Ovary (tissue), 7 donors: ENCODE measurements at regions not wholly inside any gene's neighbourhood (a gene's known extent, or its start where the extent isn't known, plus 50 kb on each side); places are given as distances from the start of the nearest gene placed in this dataset.

ENCODE experiments used
- DNase-seq, 5 donors: peaks; one replicate each; pipeline ENCODE4 v3.0.0-alpha.2; 2019 to 2020
- H3K27ac ChIP-seq, 2 donors: fragments of 200-600 bp; one replicate each; pipeline versions ENCODE4 v1.5.1 to v1.8.0; 2019 to 2022
- H3K27me3 ChIP-seq: fragments of 200-600 bp; one replicate; pipeline ENCODE4 v1.8.0; 2022
- H3K36me3 ChIP-seq: fragments of 200-600 bp; sonication (generic); one replicate; pipeline ENCODE4 v1.5.1; 2019
- H3K4me1 ChIP-seq: one replicate; pipeline ENCODE4 v1.8.1; 2013; ENCODE audit warnings: mild to moderate bottlenecking, moderate library complexity; ENCODE audit not compliant: insufficient read depth
- H3K4me3 ChIP-seq: fragments of 200-600 bp; sonication (generic); one replicate; pipeline ENCODE4 v1.5.1; 2017
- H3K9me3 ChIP-seq, 2 donors: fragments of 200-600 bp in 1 of 2; sonication (generic) in 1 of 2; one replicate each; pipeline versions ENCODE4 v1.5.1 to v1.8.1; 2013 to 2019; ENCODE audit warnings: mild to moderate bottlenecking in 1 of 2, moderate library complexity in 1 of 2
- CTCF ChIP-seq, 3 donors: fragments of 450-650 bp in 2 of 3; fragments of 200-600 bp in 1 of 3; IDR thresholded peaks; one replicate each; pipeline versions ENCODE4 v1.5.1 to v1.8.0; 2016 to 2022; ENCODE audit warnings: antibody characterized with exemption in 3 of 3, mild to moderate bottlenecking in 1 of 3
- EP300 ChIP-seq: sonication (generic); formaldehyde crosslinking; IDR thresholded peaks from one replicate; pipeline ENCODE4 v1.6.1; 2017; ENCODE audit warnings: antibody characterized with exemption
- POLR2A ChIP-seq: fragments of 450-650 bp; IDR thresholded peaks from one replicate; pipeline ENCODE4 v1.6.1; 2017; ENCODE audit warnings: antibody characterized with exemption, mild to moderate bottlenecking, moderate library complexity
- WGBS, 3 donors: extraction: QIAGEN DNeasy Blood & Tissue Kit in 1 of 3; methylation state at CpG; one replicate each; pipeline versions ENCODE4 v1.1.5 to v1.1.7; 2013 to 2017; 5-methylcytosine and 5-hydroxymethylcytosine counted together
- intact Hi-C, 4 donors: fragments of 100-400 bp; cut with DNase I; formaldehyde crosslinking; loops; one replicate each; pipeline versions ENCODE4 v1.11.0 to v1.15.1; 2022 to 2023
- donor health status: DM: no; HTN: no; CAD: no; lungs with moderate emphysema.
- donor health status: DM: no; HTN: no; CAD: no.
- donor health status: Bipolar disorder and iron deficiency.
- donor health status: DM: no; HTN: no; CAD: no.
- donor health status: DM: yes; HTN: yes; CAD: no.

- no peak for DNase-seq
- H3K27me3 ChIP-seq: no peaks in the 10 kb centered on the region
- H3K4me1 ChIP-seq: no peaks in the 10 kb centered on the region
- TF ChIP-seq EP300 (no peak), POLR2A (no peak), CTCF (IDR thresholded peaks at IDR 0.05) (no peak)
- no peaks in the 10 kb centered on the region for H3K36me3 ChIP-seq
- intact Hi-C loops: no loop called here
- whole genome bisulfite sequencing, 3 donors: 92 to 95% (median 95%) methylated on average over 7 of the region's 7 CpGs
- H3K9me3 ChIP-seq: no peaks in the 10 kb centered on the region
- no peak overlapping the region for H3K4me3 ChIP-seq
- no peak overlapping the region for H3K27ac ChIP-seq
Observed at GRCh38 chr6:91161246-91161645, 574.4 kb upstream of the MAP3K7 start.

GRCh38 chr6:91155129-91155785 is 568.4 kb upstream of the MAP3K7 start:
- 66 to 80% (median 71%) methylated on average over 5 of the region's 5 CpGs for WGBS, 3 donors
- Histone ChIP-seq H3K36me3 (no peaks in the 10 kb centered on the region), H3K27me3 (no peaks in the 10 kb centered on the region), H3K27ac (no peak overlapping the region), H3K4me3 (no peak overlapping the region), H3K4me1 (peaks cover 2% of the 10 kb centered on the region), H3K9me3 (no peaks in the 10 kb centered on the region)
- intact Hi-C loops: no loop called here
- DNase-seq: no peak
- TF ChIP-seq POLR2A: no peak
- TF ChIP-seq CTCF (IDR thresholded peaks at IDR 0.05): no peak
- TF ChIP-seq EP300: no peak

GRCh38 chr6:91152824-91153223 is 566.0 kb upstream of the MAP3K7 start:
- TF ChIP-seq CTCF (IDR thresholded peaks at IDR 0.05) (no peak), EP300 (no peak), POLR2A (no peak)
- Histone ChIP-seq H3K27ac (no peak overlapping the region), H3K4me3 (no peak overlapping the region), H3K9me3 (no peaks in the 10 kb centered on the region), H3K27me3 (no peaks in the 10 kb centered on the region), H3K4me1 (peaks cover 2% of the 10 kb centered on the region), H3K36me3 (no peaks in the 10 kb centered on the region)
- no peak for DNase-seq
- 91 to 94% (median 91%) methylated on average over 5 of the region's 5 CpGs for WGBS, 3 donors
- intact Hi-C loops: no loop called here

- TF ChIP-seq POLR2A (no peak), EP300 (no peak), CTCF (IDR thresholded peaks at IDR 0.05) (no peak)
- Histone ChIP-seq H3K27me3 (no peaks in the 10 kb centered on the region), H3K9me3 (no peaks in the 10 kb centered on the region), H3K27ac (peak overlapping the region in 1 of 2 donors; percentile 6), H3K4me1 (peaks cover 2% of the 10 kb centered on the region), H3K4me3 (no peak overlapping the region), H3K36me3 (no peaks in the 10 kb centered on the region)
- intact Hi-C loops: no loop called here
- WGBS, 3 donors: 14 to 31% (median 31%) methylated on average over 2 of the region's 2 CpGs
- no peak for DNase-seq
Observed at GRCh38 chr6:91149956-91150705, 563.3 kb upstream of the MAP3K7 start.
